Uterus (tissue), 3 donors: ENCODE measurements at regions not wholly inside any gene's neighbourhood (a gene's known extent, or its start where the extent isn't known, plus 50 kb on each side); places are given as distances from the start of the nearest gene placed in this dataset.

Experiments
- DNase-seq, 2 donors: peaks; one replicate each; pipeline ENCODE4 v3.0.0-alpha.2; 2019 to 2020
- H3K27ac ChIP-seq, 2 donors: fragments of 200-600 bp; sonication (generic); 1 replicate in 1 of 2; 2 replicates in 1 of 2; pipeline ENCODE4 v1.5.1; 2016 to 2018
- H3K27me3 ChIP-seq, 2 donors: fragments of 200-600 bp; sonication (generic); one replicate each; pipeline ENCODE4 v1.5.1; 2018 to 2019; ENCODE audit warnings: control low read depth in 1 of 2
- H3K36me3 ChIP-seq, 2 donors: fragments of 200-600 bp; sonication (generic); one replicate each; pipeline ENCODE4 v1.5.1; 2019; ENCODE audit warnings: control low read depth in 1 of 2
- H3K4me1 ChIP-seq, 2 donors: fragments of 200-600 bp; sonication (generic); one replicate each; pipeline ENCODE4 v1.5.1; 2018 to 2019; ENCODE audit warnings: control low read depth in 1 of 2
- H3K4me3 ChIP-seq, 2 donors: fragments of 200-600 bp; sonication (generic); 1 replicate in 1 of 2; 2 replicates in 1 of 2; pipeline ENCODE4 v1.5.1; 2018 to 2019; ENCODE audit warnings: mild to moderate bottlenecking in 1 of 2
- H3K9me3 ChIP-seq, 2 donors: fragments of 200-600 bp; sonication (generic); one replicate each; pipeline ENCODE4 v1.5.1; 2019; ENCODE audit warnings: control low read depth in 1 of 2
- CTCF ChIP-seq, 4 experiments: fragments of 200-600 bp in 2 of 4; fragments of 450-650 bp in 2 of 4; sonication (generic) in 2 of 4; IDR thresholded peaks; one replicate each; pipeline ENCODE4 v1.5.1; 2016 to 2019; ENCODE audit warnings: antibody characterized with exemption in 4 of 4, mild to moderate bottlenecking in 2 of 4, moderate library complexity in 1 of 4
- POLR2A ChIP-seq, 2 donors: fragments of 450-650 bp; IDR thresholded peaks; one replicate each; pipeline ENCODE4 v1.6.1; 2016; ENCODE audit warnings: antibody characterized with exemption in 2 of 2, mild to moderate bottlenecking in 1 of 2, moderate library complexity in 1 of 2
- intact Hi-C: fragments of 100-400 bp; cut with DNase I; formaldehyde crosslinking; loops from one replicate; pipeline ENCODE4 v1.15.1; 2023; ENCODE audit warnings: low total_unique reads
- donor health status: DM: yes; HTN: yes; CAD: no.

- no peaks in the 10 kb centered on the region for H3K4me1 ChIP-seq
- H3K27me3 ChIP-seq = no peaks in the 10 kb centered on the region
- H3K27ac ChIP-seq = no peak overlapping the region
- intact Hi-C loops = no loop called here
- H3K4me3 ChIP-seq = no peak overlapping the region
- no peak for DNase-seq
- no peak for TF ChIP-seq CTCF (IDR thresholded peaks at IDR 0.05)
- no peak for TF ChIP-seq POLR2A (IDR thresholded peaks at IDR 0.05)
- no peaks in the 10 kb centered on the region for H3K36me3 ChIP-seq
- H3K9me3 ChIP-seq = no peaks in the 10 kb centered on the region
Observed at GRCh38 chr7:106731646-106732444, 70.9 kb upstream of the CCDC71L start.

GRCh38 chr7:106735637-106736036, 74.7 kb upstream of the CCDC71L start:
- Histone ChIP-seq H3K9me3 (no peaks in the 10 kb centered on the region), H3K36me3 (no peaks in the 10 kb centered on the region), H3K27ac (no peak overlapping the region), H3K4me1 (no peaks in the 10 kb centered on the region), H3K4me3 (no peak overlapping the region), H3K27me3 (no peaks in the 10 kb centered on the region)
- intact Hi-C loops = no loop called here
- DNase-seq = no peak
- no peak for TF ChIP-seq POLR2A (IDR thresholded peaks at IDR 0.05)
- TF ChIP-seq CTCF (IDR thresholded peaks at IDR 0.05) = no peak

- Histone ChIP-seq H3K36me3 (no peaks in the 10 kb centered on the region), H3K27ac (no peak overlapping the region), H3K27me3 (no peaks in the 10 kb centered on the region), H3K4me3 (no peak overlapping the region), H3K4me1 (no peaks in the 10 kb centered on the region), H3K9me3 (no peaks in the 10 kb centered on the region)
- TF ChIP-seq POLR2A (IDR thresholded peaks at IDR 0.05) (no peak), CTCF (IDR thresholded peaks at IDR 0.05) (no peak)
- no peak for DNase-seq
- intact Hi-C loops = no loop called here
Observed at GRCh38 chr7:106736123-106736507, 75.2 kb upstream of the CCDC71L start.

GRCh38 chr7:106736508-106737201, 75.7 kb upstream of the CCDC71L start:
- intact Hi-C loops = no loop called here
- TF ChIP-seq POLR2A (IDR thresholded peaks at IDR 0.05) (no peak), CTCF (IDR thresholded peaks at IDR 0.05) (peak; percentile 35 to 57 (median 46))
- no peak overlapping the region for H3K27ac ChIP-seq
- H3K27me3 ChIP-seq = no peaks in the 10 kb centered on the region
- no peaks in the 10 kb centered on the region for H3K36me3 ChIP-seq
- no peaks in the 10 kb centered on the region for H3K4me1 ChIP-seq
- no peaks in the 10 kb centered on the region for H3K9me3 ChIP-seq
- no peak for DNase-seq
- no peak overlapping the region for H3K4me3 ChIP-seq

- intact Hi-C loops = no loop called here
- no peaks in the 10 kb centered on the region for H3K4me1 ChIP-seq
- no peaks in the 10 kb centered on the region for H3K9me3 ChIP-seq
- no peak overlapping the region for H3K27ac ChIP-seq
- no peak overlapping the region for H3K4me3 ChIP-seq
- no peak for DNase-seq
- H3K36me3 ChIP-seq = no peaks in the 10 kb centered on the region
- TF ChIP-seq POLR2A (IDR thresholded peaks at IDR 0.05) = no peak
- TF ChIP-seq CTCF (IDR thresholded peaks at IDR 0.05) = peak in 1 of 4 experiments; percentile 20
- H3K27me3 ChIP-seq = no peaks in the 10 kb centered on the region
Observed at GRCh38 chr7:106737202-106737562, 76.2 kb upstream of the CCDC71L start.
